SK-N-SH treated with all-trans-retinoic acid at 6 μM for 48 hours (cell line): ENCODE measurements at regions not wholly inside any gene's neighbourhood (a gene's known extent, or its start where the extent isn't known, plus 50 kb on each side); places are given as distances from the start of the nearest gene placed in this dataset.

Source experiments
- ATAC-seq: fragments of 200-7000 bp; cut with Tn5 transposase; 3 replicates; pipeline ENCODE4 v1.9.1; 2020; ENCODE audit warnings: mild to moderate bottlenecking, moderate library complexity
- BACH2 ChIP-seq: fragments of 250-450 bp; sonication (Bioruptor Pico); IDR thresholded peaks from 2 replicates; pipeline ENCODE4 v1.9.0; 2021; ENCODE audit warnings: mild to moderate bottlenecking, borderline replicate concordance
- CREB5 ChIP-seq: fragments of 250-450 bp; sonication (Bioruptor Pico); IDR thresholded peaks from 2 replicates; pipeline ENCODE4 v1.5.1; 2020; ENCODE audit warnings: low read depth, mild to moderate bottlenecking, moderate library complexity
- CSDC2 ChIP-seq: fragments of 250-450 bp; sonication (Bioruptor Pico); IDR thresholded peaks from 2 replicates; pipeline ENCODE4 v1.5.0; 2020; ENCODE audit warnings: mild to moderate bottlenecking, moderate library complexity
- ESRRG ChIP-seq: fragments of 250-450 bp; sonication (Bioruptor Pico); IDR thresholded peaks from 2 replicates; pipeline ENCODE4 v1.6.1; 2021; ENCODE audit warnings: mild to moderate bottlenecking
- GLIS3 ChIP-seq: fragments of 250-450 bp; sonication (Bioruptor Pico); IDR thresholded peaks from 2 replicates; pipeline ENCODE4 v1.5.0; 2020; ENCODE audit warnings: mild to moderate bottlenecking, moderate library complexity
- ISL1 ChIP-seq: fragments of 250-450 bp; sonication (Bioruptor Pico); IDR thresholded peaks from 2 replicates; pipeline ENCODE4 v2.1.2; 2022; ENCODE audit warnings: mild to moderate bottlenecking, moderate library complexity
- OSR1 ChIP-seq: fragments of 250-450 bp; sonication (Bioruptor Pico); IDR thresholded peaks from 2 replicates; pipeline ENCODE4 v1.8.0; 2022; ENCODE audit warnings: moderate library complexity, mild to moderate bottlenecking, inconsistent platforms
- PATZ1 ChIP-seq: fragments of 250-450 bp; sonication (Bioruptor Pico); IDR thresholded peaks from 2 replicates; pipeline ENCODE4 v1.8.0; 2020; ENCODE audit warnings: mild to moderate bottlenecking, moderate library complexity, borderline replicate concordance
- POU6F1 ChIP-seq: fragments of 250-450 bp; sonication (Bioruptor Pico); IDR thresholded peaks from 2 replicates; pipeline ENCODE4 v1.8.0; 2021; ENCODE audit warnings: low read depth, mild to moderate bottlenecking, moderate library complexity, borderline replicate concordance
- RARB ChIP-seq: fragments of 250-450 bp; sonication (Bioruptor Pico); IDR thresholded peaks from 2 replicates; pipeline ENCODE4 v1.8.0; 2021; ENCODE audit warnings: mild to moderate bottlenecking, moderate library complexity
- SNAI2 ChIP-seq: fragments of 250-450 bp; sonication (Bioruptor Pico); IDR thresholded peaks from 2 replicates; pipeline ENCODE4 v1.5.0; 2020; ENCODE audit warnings: mild to moderate bottlenecking, moderate library complexity
- TCF4 ChIP-seq: fragments of 250-450 bp; sonication (Bioruptor Pico); IDR thresholded peaks from 2 replicates; pipeline ENCODE4 v1.8.0; 2021; ENCODE audit warnings: mild to moderate bottlenecking, moderate library complexity, borderline replicate concordance
- TOX ChIP-seq: fragments of 250-450 bp; sonication (Bioruptor Pico); IDR thresholded peaks from 2 replicates; pipeline ENCODE4 v1.8.0; 2021; ENCODE audit warnings: mild to moderate bottlenecking, moderate library complexity, borderline replicate concordance
- TSHZ2 ChIP-seq: fragments of 250-450 bp; sonication (Bioruptor Pico); IDR thresholded peaks from 2 replicates; pipeline ENCODE4 v1.5.0; 2020; ENCODE audit warnings: mild to moderate bottlenecking, moderate library complexity
- ZC3H10 ChIP-seq: fragments of 250-450 bp; sonication (Bioruptor Pico); IDR thresholded peaks from 2 replicates; pipeline ENCODE4 v1.5.1; 2021; ENCODE audit warnings: mild to moderate bottlenecking, moderate library complexity
- ZFP3 ChIP-seq: fragments of 250-450 bp; sonication (Bioruptor Pico); IDR thresholded peaks from 2 replicates; pipeline ENCODE4 v1.5.0; 2020; ENCODE audit warnings: mild to moderate bottlenecking, moderate library complexity
- ZFP30 ChIP-seq: fragments of 450-650 bp; formaldehyde crosslinking; IDR thresholded peaks from 2 replicates; pipeline ENCODE4 v1.5.0; 2022; ENCODE audit warnings: mild to moderate bottlenecking, moderate library complexity
- ZNF565 ChIP-seq: fragments of 450-650 bp; formaldehyde crosslinking; conservative IDR thresholded peaks from 2 replicates; pipeline ENCODE4 v1.5.0; 2020; ENCODE audit warnings: low read depth, mild to moderate bottlenecking, moderate library complexity
- ZNF70 ChIP-seq: fragments of 450-650 bp; formaldehyde crosslinking; IDR thresholded peaks from 2 replicates; pipeline ENCODE4 v1.5.0; 2020; ENCODE audit warnings: mild to moderate bottlenecking, moderate library complexity
- ZNF8 ChIP-seq: fragments of 450-650 bp; formaldehyde crosslinking; IDR thresholded peaks from 2 replicates; pipeline ENCODE4 v1.5.0; 2020; ENCODE audit warnings: mild to moderate bottlenecking, moderate library complexity

GRCh38 chr4:135236048-135236447 lies 1034.5 kb upstream of the PABPC4L start:
- TF ChIP-seq POU6F1 = no peak
- TF ChIP-seq PATZ1 = no peak
- no peak for TF ChIP-seq OSR1 (CRISPR knock-in tag)
- TF ChIP-seq BACH2 (CRISPR knock-in tag) = no peak
- TF ChIP-seq TCF4 (CRISPR knock-in tag) = no peak
- TF ChIP-seq, all 23 proteins: peak for 0
- peak; percentile 18; the same call in 1 of the 3 replicates for ATAC-seq

GRCh38 chr4:135227842-135228241 lies 1026.3 kb upstream of the PABPC4L start:
- TF ChIP-seq TOX (CRISPR knock-in tag) (no peak), TSHZ2 (CRISPR knock-in tag) (no peak), CREB5 (CRISPR knock-in tag) (no peak), ZFP3 (no peak)
- ATAC-seq = peak; percentile 60

- TF ChIP-seq TOX (CRISPR knock-in tag) (no peak), ESRRG (CRISPR knock-in tag) (no peak), OSR1 (CRISPR knock-in tag) (no peak)
- no peak for ATAC-seq
Measured at GRCh38 chr4:135225551-135225950, 1024.0 kb upstream of the PABPC4L start.

GRCh38 chr4:135210341-135210740 lies 1008.8 kb upstream of the PABPC4L start:
- no peak for ATAC-seq

GRCh38 chr4:135207531-135207930 lies 1005.9 kb upstream of the PABPC4L start:
- 0 out of 3 replicates have a peak, but pooled peaks have one; percentile 21 for ATAC-seq
- TF ChIP-seq CSDC2 (CRISPR knock-in tag) = no peak
- no peak for TF ChIP-seq ESRRG (CRISPR knock-in tag)
- no peak for TF ChIP-seq GLIS3 (CRISPR knock-in tag)
- no peak for TF ChIP-seq SNAI2 (CRISPR knock-in tag)
- TF ChIP-seq TOX (CRISPR knock-in tag) = no peak
- TF ChIP-seq ZNF8 (CRISPR knock-in tag) = no peak
- no peak for TF ChIP-seq ISL1 (CRISPR knock-in tag)
- TF ChIP-seq OSR1 (CRISPR knock-in tag) = no peak
- TF ChIP-seq POU6F1 = no peak
- no peak for TF ChIP-seq ZNF70 (CRISPR knock-in tag)
- no peak for TF ChIP-seq ZNF565 (CRISPR knock-in tag)
- no peak for TF ChIP-seq BACH2 (CRISPR knock-in tag)
- no peak for TF ChIP-seq ZFP3
- TF ChIP-seq RARB = no peak
- TF ChIP-seq ZFP30 (CRISPR knock-in tag) = no peak

More at GRCh38 chr4:135210341-135210740, 1008.8 kb upstream of the PABPC4L start:
- TF ChIP-seq TCF4 (CRISPR knock-in tag) (no peak), ZC3H10 (CRISPR knock-in tag) (no peak)
